Activated effector memory CD4-positive, alpha-beta T cell treated with anti-CD3 and anti-CD28 coated beads, Interleukin-2, amount 50 U/mL, for 16 hours (primary cell): ENCODE measurements at regions not wholly inside any gene's neighbourhood (a gene's known extent, or its start where the extent isn't known, plus 50 kb on each side); places are given as distances from the start of the nearest gene placed in this dataset.

ENCODE experiments used
- DNase-seq: peaks from one replicate; pipeline ENCODE4 v3.0.0-alpha.2; 2020

GRCh38 chr2:128710729-128711128 is 392.1 kb upstream of the HS6ST1 start:
- no peak for DNase-seq

GRCh38 chr2:128714285-128714684 is 395.6 kb upstream of the HS6ST1 start:
- DNase-seq, result no peak

GRCh38 chr2:128714851-128715312 is 396.2 kb upstream of the HS6ST1 start:
- DNase-seq, result no peak

GRCh38 chr2:128715360-128715759 is 396.7 kb upstream of the HS6ST1 start:
- no peak for DNase-seq

GRCh38 chr2:128716299-128716721 is 397.6 kb upstream of the HS6ST1 start:
- DNase-seq, result no peak

- DNase-seq, result no peak
Measured at GRCh38 chr2:128717758-128718710, 399.4 kb upstream of the HS6ST1 start.

- no peak for DNase-seq
Measured at GRCh38 chr2:128720080-128721022, 401.7 kb upstream of the HS6ST1 start.

- DNase-seq, result no peak
Measured at GRCh38 chr2:128721096-128721495, 402.4 kb upstream of the HS6ST1 start.

- DNase-seq, result no peak
Measured at GRCh38 chr2:128722489-128722888, 403.8 kb upstream of the HS6ST1 start.

- no peak for DNase-seq
Measured at GRCh38 chr2:128724547-128724946, 405.9 kb upstream of the HS6ST1 start.

GRCh38 chr2:128724972-128725371 is 406.3 kb upstream of the HS6ST1 start:
- no peak for DNase-seq

GRCh38 chr2:128726236-128726635 is 407.6 kb upstream of the HS6ST1 start:
- DNase-seq, result no peak

- DNase-seq, result no peak
Measured at GRCh38 chr2:128726911-128727310, 408.2 kb upstream of the HS6ST1 start.

- no peak for DNase-seq
Measured at GRCh38 chr2:128727404-128727803, 408.7 kb upstream of the HS6ST1 start.

GRCh38 chr2:128727914-128728313 is 409.2 kb upstream of the HS6ST1 start:
- no peak for DNase-seq

GRCh38 chr2:128729051-128729450 is 410.4 kb upstream of the HS6ST1 start:
- no peak for DNase-seq

- DNase-seq, result no peak
Measured at GRCh38 chr2:128731994-128732650, 413.5 kb upstream of the HS6ST1 start.

- no peak for DNase-seq
Measured at GRCh38 chr2:128732976-128733431, 414.3 kb upstream of the HS6ST1 start.

- no peak for DNase-seq
Measured at GRCh38 chr2:128733450-128733849, 414.8 kb upstream of the HS6ST1 start.

GRCh38 chr2:128734521-128735295 is 416.0 kb upstream of the HS6ST1 start:
- no peak for DNase-seq

GRCh38 chr2:128735296-128735960 is 416.8 kb upstream of the HS6ST1 start:
- no peak for DNase-seq
